Ascending aorta (tissue), 2 donors: ENCODE measurements at regions not wholly inside any gene's neighbourhood (a gene's known extent, or its start where the extent isn't known, plus 50 kb on each side); places are given as distances from the start of the nearest gene placed in this dataset.

Experiments used
- DNase-seq, 2 donors: peaks; one replicate each; pipeline ENCODE4 v3.0.0-alpha.2; 2019; ENCODE audit warnings: low spot score in 2 of 2
- H3K27ac ChIP-seq, 2 donors: fragments of 200-600 bp; sonication (generic); one replicate each; pipeline ENCODE4 v1.5.1; 2016 to 2017; ENCODE audit warnings: mild to moderate bottlenecking in 1 of 2
- H3K27me3 ChIP-seq: fragments of 200-600 bp; sonication (generic); one replicate; pipeline ENCODE4 v1.5.1; 2017
- H3K36me3 ChIP-seq, 2 donors: fragments of 200-600 bp; sonication (generic); one replicate each; pipeline ENCODE4 v1.5.1; 2016
- H3K4me1 ChIP-seq, 2 donors: fragments of 200-600 bp; sonication (generic); one replicate each; pipeline ENCODE4 v1.5.1; 2016 to 2017; ENCODE audit warnings: mild to moderate bottlenecking in 1 of 2
- H3K4me3 ChIP-seq, 2 donors: fragments of 200-600 bp; sonication (generic); one replicate each; pipeline ENCODE4 v1.5.1; 2016 to 2017; ENCODE audit warnings: mild to moderate bottlenecking in 1 of 2
- H3K9me3 ChIP-seq, 2 donors: fragments of 200-600 bp; sonication (generic); one replicate each; pipeline ENCODE4 v1.5.1; 2016
- CTCF ChIP-seq, 3 experiments: fragments of 200-600 bp in 2 of 3; fragments of 450-650 bp in 1 of 3; sonication (generic) in 2 of 3; IDR thresholded peaks; one replicate each; pipeline ENCODE4 v1.5.1; 2016 to 2019; ENCODE audit warnings: antibody characterized with exemption in 3 of 3, mild to moderate bottlenecking in 1 of 3, moderate library complexity in 1 of 3
- intact Hi-C: fragments of 100-400 bp; cut with DNase I; formaldehyde crosslinking; loops from one replicate; pipeline ENCODE4 v1.15.1; 2023

- H3K27me3 ChIP-seq = no peaks in the 10 kb centered on the region
- H3K36me3 ChIP-seq = no peaks in the 10 kb centered on the region
- intact Hi-C loops = no loop called here
- H3K4me3 ChIP-seq = no peak overlapping the region
- H3K9me3 ChIP-seq = no peaks in the 10 kb centered on the region
- no peak for DNase-seq
- H3K4me1 ChIP-seq = no peaks in the 10 kb centered on the region
- TF ChIP-seq CTCF (IDR thresholded peaks at IDR 0.05) = no peak
- no peak overlapping the region for H3K27ac ChIP-seq
Measured at GRCh38 chr4:26214994-26215393, 105.8 kb upstream of the RBPJ start.

- no peaks in the 10 kb centered on the region for H3K4me1 ChIP-seq
- TF ChIP-seq CTCF (IDR thresholded peaks at IDR 0.05) = no peak
- intact Hi-C loops = no loop called here
- no peak overlapping the region for H3K27ac ChIP-seq
- H3K9me3 ChIP-seq = no peaks in the 10 kb centered on the region
- no peaks in the 10 kb centered on the region for H3K27me3 ChIP-seq
- no peaks in the 10 kb centered on the region for H3K36me3 ChIP-seq
- H3K4me3 ChIP-seq = no peak overlapping the region
- DNase-seq = no peak
Measured at GRCh38 chr4:26215725-26216124, 105.1 kb upstream of the RBPJ start.

- no peaks in the 10 kb centered on the region for H3K36me3 ChIP-seq
- H3K4me1 ChIP-seq = no peaks in the 10 kb centered on the region
- TF ChIP-seq CTCF (IDR thresholded peaks at IDR 0.05) = no peak
- H3K4me3 ChIP-seq = no peak overlapping the region
- no peaks in the 10 kb centered on the region for H3K9me3 ChIP-seq
- no peak for DNase-seq
- H3K27ac ChIP-seq = no peak overlapping the region
- H3K27me3 ChIP-seq = no peaks in the 10 kb centered on the region
- intact Hi-C loops = no loop called here
Measured at GRCh38 chr4:26217481-26217880, 103.3 kb upstream of the RBPJ start.

- H3K27me3 ChIP-seq = no peaks in the 10 kb centered on the region
- no peak overlapping the region for H3K4me3 ChIP-seq
- no peaks in the 10 kb centered on the region for H3K4me1 ChIP-seq
- intact Hi-C loops = no loop called here
- no peak for DNase-seq
- H3K9me3 ChIP-seq = no peaks in the 10 kb centered on the region
- no peak for TF ChIP-seq CTCF (IDR thresholded peaks at IDR 0.05)
- peak overlapping the region in 1 of 2 donors; percentile 13 for H3K27ac ChIP-seq
- no peaks in the 10 kb centered on the region for H3K36me3 ChIP-seq
Measured at GRCh38 chr4:26217961-26218676, 102.7 kb upstream of the RBPJ start.

- DNase-seq = no peak
- no peak overlapping the region for H3K4me3 ChIP-seq
- peak overlapping the region in 1 of 2 donors; percentile 13 for H3K27ac ChIP-seq
- no peak for TF ChIP-seq CTCF (IDR thresholded peaks at IDR 0.05)
- intact Hi-C loops = no loop called here
- no peaks in the 10 kb centered on the region for H3K27me3 ChIP-seq
- no peaks in the 10 kb centered on the region for H3K36me3 ChIP-seq
- no peaks in the 10 kb centered on the region for H3K9me3 ChIP-seq
- H3K4me1 ChIP-seq = no peaks in the 10 kb centered on the region
Measured at GRCh38 chr4:26218677-26219605, 101.9 kb upstream of the RBPJ start.
